ENCODE measurements at regions not wholly inside any gene's neighbourhood (a gene's known extent, or its start where the extent isn't known, plus 50 kb on each side); places are given as distances from the start of the nearest gene placed in this dataset.

DNA sequence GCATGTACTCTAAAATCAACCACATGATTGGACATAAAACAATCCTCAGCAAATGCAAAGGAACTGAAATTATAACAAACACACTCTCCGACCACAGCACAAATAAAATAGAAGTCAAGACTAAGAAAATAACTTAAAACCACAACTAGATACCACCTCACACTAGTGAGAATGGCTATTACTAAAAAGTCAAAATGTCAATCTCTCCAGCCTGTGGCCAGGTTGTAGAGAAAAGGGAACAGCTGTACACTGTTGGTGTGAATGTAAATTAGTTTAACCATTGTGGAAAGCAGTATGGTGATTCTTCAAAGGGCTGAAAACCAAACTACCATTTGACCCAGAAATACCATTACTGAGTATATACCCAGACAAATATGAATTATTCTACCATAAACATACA is 1025.7 kb upstream of the TENM4 start:
- TF ChIP-seq CTCF (IDR thresholded peaks at IDR 0.05; ENCODE audit: low read length) (no peak), EZH2 (IDR thresholded peaks at IDR 0.05; ENCODE audit: borderline replicate concordance, low read length) (no peak)

All from OCI-LY1 (cell line).